ENCODE measurements at regions not wholly inside any gene's neighbourhood (a gene's known extent, or its start where the extent isn't known, plus 50 kb on each side); places are given as distances from the start of the nearest gene placed in this dataset.

- TF ChIP-seq, protein P1, sequence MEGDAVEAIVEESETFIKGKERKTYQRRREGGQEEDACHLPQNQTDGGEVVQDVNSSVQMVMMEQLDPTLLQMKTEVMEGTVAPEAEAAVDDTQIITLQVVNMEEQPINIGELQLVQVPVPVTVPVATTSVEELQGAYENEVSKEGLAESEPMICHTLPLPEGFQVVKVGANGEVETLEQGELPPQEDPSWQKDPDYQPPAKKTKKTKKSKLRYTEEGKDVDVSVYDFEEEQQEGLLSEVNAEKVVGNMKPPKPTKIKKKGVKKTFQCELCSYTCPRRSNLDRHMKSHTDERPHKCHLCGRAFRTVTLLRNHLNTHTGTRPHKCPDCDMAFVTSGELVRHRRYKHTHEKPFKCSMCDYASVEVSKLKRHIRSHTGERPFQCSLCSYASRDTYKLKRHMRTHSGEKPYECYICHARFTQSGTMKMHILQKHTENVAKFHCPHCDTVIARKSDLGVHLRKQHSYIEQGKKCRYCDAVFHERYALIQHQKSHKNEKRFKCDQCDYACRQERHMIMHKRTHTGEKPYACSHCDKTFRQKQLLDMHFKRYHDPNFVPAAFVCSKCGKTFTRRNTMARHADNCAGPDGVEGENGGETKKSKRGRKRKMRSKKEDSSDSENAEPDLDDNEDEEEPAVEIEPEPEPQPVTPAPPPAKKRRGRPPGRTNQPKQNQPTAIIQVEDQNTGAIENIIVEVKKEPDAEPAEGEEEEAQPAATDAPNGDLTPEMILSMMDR (IDR thresholded peaks at IDR 0.05 in 4 of 5, conservative IDR thresholded peaks at IDR 0.05 in 1 of 5), result no peak
- no peak for TF ChIP-seq POLR2A (IDR thresholded peaks at IDR 0.05)
Measured at GRCh38 chr2:230648356-230648755, 64.3 kb upstream of the CAB39 start.
